ENCODE measurements at regions not wholly inside any gene's neighbourhood (a gene's known extent, or its start where the extent isn't known, plus 50 kb on each side); places are given as distances from the start of the nearest gene placed in this dataset.
"Not testable (repeated sequence)": the region's sequence is repeated elsewhere in the genome, so short reads cannot be mapped to it uniquely, and the experiment has no call there.

- no peak for DNase-seq (ENCODE audit: low spot score)
Measured at GRCh38 chr7:12985752-12986151, 298.3 kb downstream of the ARL4A start.

- no peak for DNase-seq (ENCODE audit: low spot score)
Measured at GRCh38 chr7:12987238-12987637, 299.8 kb downstream of the ARL4A start.

- DNase-seq (ENCODE audit: low spot score): no peak
Measured at GRCh38 chr7:12990440-12990839, 303.0 kb downstream of the ARL4A start.

GRCh38 chr7:12993025-12993424, 305.6 kb downstream of the ARL4A start:
- DNase-seq (ENCODE audit: low spot score): no peak

GRCh38 chr7:12995912-12996469, 308.6 kb downstream of the ARL4A start:
- no peak for DNase-seq (ENCODE audit: low spot score)

GRCh38 chr7:13007331-13007730, 319.9 kb downstream of the ARL4A start:
- no peak for DNase-seq (ENCODE audit: low spot score)

GRCh38 chr7:13009517-13009916, 322.1 kb downstream of the ARL4A start:
- no peak for DNase-seq (ENCODE audit: low spot score)

GRCh38 chr7:13014011-13014410, 326.6 kb downstream of the ARL4A start:
- DNase-seq (ENCODE audit: low spot score): no peak

GRCh38 chr7:13016036-13016581, 328.7 kb downstream of the ARL4A start:
- no peak for DNase-seq (ENCODE audit: low spot score)

GRCh38 chr7:13016592-13017332, 329.3 kb downstream of the ARL4A start:
- DNase-seq (ENCODE audit: low spot score): no peak

- no peak for DNase-seq (ENCODE audit: low spot score)
Measured at GRCh38 chr7:13017333-13017857, 330.0 kb downstream of the ARL4A start.

GRCh38 chr7:13017881-13018280, 330.4 kb downstream of the ARL4A start:
- DNase-seq (ENCODE audit: low spot score): no peak

GRCh38 chr7:13021566-13022300, 334.3 kb downstream of the ARL4A start:
- no peak for DNase-seq (ENCODE audit: low spot score)

GRCh38 chr7:13024121-13024674, 336.8 kb downstream of the ARL4A start:
- no peak for DNase-seq (ENCODE audit: low spot score)

- not testable (repeated sequence) for DNase-seq (ENCODE audit: low spot score)
Measured at GRCh38 chr7:13025043-13025442, 337.6 kb downstream of the ARL4A start.

GRCh38 chr7:13027321-13027720, 339.9 kb downstream of the ARL4A start:
- DNase-seq (ENCODE audit: low spot score): no peak

GRCh38 chr7:13028036-13028824, 340.8 kb downstream of the ARL4A start:
- DNase-seq (ENCODE audit: low spot score): no peak

- DNase-seq (ENCODE audit: low spot score): no peak
Measured at GRCh38 chr7:13028825-13029099, 341.3 kb downstream of the ARL4A start.

GRCh38 chr7:13031468-13031867, 344.0 kb downstream of the ARL4A start:
- DNase-seq (ENCODE audit: low spot score): no peak

- DNase-seq (ENCODE audit: low spot score): no peak
Measured at GRCh38 chr7:13032084-13032483, 344.7 kb downstream of the ARL4A start.

GRCh38 chr7:13032576-13032975, 345.1 kb downstream of the ARL4A start:
- no peak for DNase-seq (ENCODE audit: low spot score)

- DNase-seq (ENCODE audit: low spot score): no peak
Measured at GRCh38 chr7:13034693-13035092, 347.3 kb downstream of the ARL4A start.
